ENCODE measurements at regions not wholly inside any gene's neighbourhood (a gene's known extent, or its start where the extent isn't known, plus 50 kb on each side); places are given as distances from the start of the nearest gene placed in this dataset.

- no peak for DNase-seq (ENCODE audit: low spot score)
These were observed 188.2 kb upstream of the RMST start for GRCh38 chr12:97274386-97274785.

DNA sequence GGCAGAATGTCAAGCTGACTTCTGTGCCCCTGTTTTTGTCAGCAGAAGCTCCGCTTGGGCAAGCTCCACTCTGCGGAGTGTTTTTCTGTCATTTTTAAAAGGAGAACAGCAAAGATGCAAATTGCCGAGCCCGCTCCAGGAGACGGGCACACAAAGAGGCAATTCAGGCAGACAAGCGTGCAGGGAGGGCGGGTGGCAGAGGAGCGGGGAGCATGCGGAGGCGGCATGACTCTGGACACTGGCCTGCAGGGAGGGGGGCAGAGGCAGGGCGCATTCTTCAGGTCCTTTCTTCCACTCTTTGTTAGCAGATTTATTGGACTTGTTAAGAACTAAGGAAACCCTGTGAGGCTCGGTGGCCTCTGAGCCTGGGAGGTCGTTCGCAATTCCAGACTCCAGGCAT, 187.3 kb upstream of the RMST start:
- DNase-seq (ENCODE audit: low spot score): peak; percentile 3

DNA sequence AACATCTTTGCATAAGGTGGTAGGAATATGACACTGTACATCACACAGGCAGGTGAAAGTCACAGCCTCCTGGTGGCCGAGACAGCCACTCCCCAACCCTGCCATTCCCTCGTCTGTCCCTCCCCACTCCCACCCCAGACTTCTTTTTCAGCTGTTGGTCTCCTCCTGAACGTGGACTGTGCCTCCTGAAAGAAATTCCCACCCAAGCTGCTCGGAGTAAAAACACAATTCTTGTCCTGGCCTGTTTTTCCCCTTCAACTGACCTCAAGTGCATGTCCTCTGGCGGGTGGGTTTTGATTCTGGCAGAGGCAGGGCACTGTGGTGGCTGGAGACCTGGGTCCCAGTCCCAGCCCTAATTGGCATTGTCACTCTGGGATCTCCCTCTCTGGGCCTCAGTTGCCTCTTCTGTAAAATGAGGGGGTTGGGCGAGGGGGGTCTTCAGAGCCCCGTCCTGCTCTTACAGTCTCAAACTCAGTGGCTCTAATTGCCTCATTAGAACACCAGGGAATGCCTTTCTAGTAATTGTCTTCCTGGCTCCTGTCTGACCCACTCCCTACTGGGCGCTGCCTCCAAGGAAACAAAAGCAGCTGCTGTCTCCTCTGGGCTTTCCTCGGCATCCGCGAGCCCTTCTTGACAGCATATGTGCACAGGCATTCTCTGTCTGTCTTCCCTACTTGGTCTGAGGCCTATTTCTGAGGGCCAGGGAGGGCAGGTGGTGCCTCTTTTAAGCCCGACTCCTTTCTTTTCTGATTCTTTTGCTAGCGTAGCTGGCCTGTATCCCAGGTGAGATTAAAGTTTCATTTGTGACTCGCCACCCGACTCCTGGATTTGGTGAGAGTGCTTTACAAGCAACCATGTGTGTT, 186.6 kb upstream of the RMST start:
- no peak for DNase-seq (ENCODE audit: low spot score)

- no peak for DNase-seq (ENCODE audit: low spot score)
These were observed 185.8 kb upstream of the RMST start for GRCh38 chr12:97276661-97277429.

- DNase-seq (ENCODE audit: low spot score): no peak
These were observed 179.3 kb upstream of the RMST start for GRCh38 chr12:97283297-97283696.

GRCh38 chr12:97288531-97288930, 174.1 kb upstream of the RMST start:
- DNase-seq (ENCODE audit: low spot score): no peak

GRCh38 chr12:97292588-97292987, 170.0 kb upstream of the RMST start:
- DNase-seq (ENCODE audit: low spot score): no peak

DNA sequence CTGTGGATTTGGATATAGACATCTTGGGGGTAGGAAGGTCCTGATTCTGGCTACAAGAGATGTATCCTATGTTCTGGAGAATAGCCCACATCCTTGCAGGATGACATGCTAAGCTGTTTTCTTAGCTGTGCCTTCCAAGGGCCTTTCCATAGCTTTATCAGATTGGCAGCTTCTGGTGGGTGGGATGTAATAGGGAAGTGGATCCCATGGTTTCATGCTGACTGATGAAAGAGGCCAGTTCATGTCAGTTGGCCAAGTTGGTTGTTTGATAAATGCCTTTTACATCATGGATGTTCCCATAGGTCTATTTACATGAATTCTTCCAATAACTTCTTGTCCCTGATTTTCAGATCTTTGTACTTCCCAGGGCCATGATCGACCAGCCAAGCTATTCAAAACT, 169.1 kb upstream of the RMST start:
- no peak for DNase-seq (ENCODE audit: low spot score)

- DNase-seq (ENCODE audit: low spot score): no peak
These were observed 162.8 kb upstream of the RMST start for GRCh38 chr12:97299847-97300246.

- no peak for DNase-seq (ENCODE audit: low spot score)
These were observed 162.2 kb upstream of the RMST start for GRCh38 chr12:97300431-97300830.

- DNase-seq (ENCODE audit: low spot score): no peak
These were observed 161.7 kb upstream of the RMST start for GRCh38 chr12:97300891-97301290.

- DNase-seq (ENCODE audit: low spot score): no peak
These were observed 161.0 kb upstream of the RMST start for GRCh38 chr12:97301576-97301975.

- DNase-seq (ENCODE audit: low spot score): no peak
These were observed 157.0 kb upstream of the RMST start for GRCh38 chr12:97305651-97306050.

DNA sequence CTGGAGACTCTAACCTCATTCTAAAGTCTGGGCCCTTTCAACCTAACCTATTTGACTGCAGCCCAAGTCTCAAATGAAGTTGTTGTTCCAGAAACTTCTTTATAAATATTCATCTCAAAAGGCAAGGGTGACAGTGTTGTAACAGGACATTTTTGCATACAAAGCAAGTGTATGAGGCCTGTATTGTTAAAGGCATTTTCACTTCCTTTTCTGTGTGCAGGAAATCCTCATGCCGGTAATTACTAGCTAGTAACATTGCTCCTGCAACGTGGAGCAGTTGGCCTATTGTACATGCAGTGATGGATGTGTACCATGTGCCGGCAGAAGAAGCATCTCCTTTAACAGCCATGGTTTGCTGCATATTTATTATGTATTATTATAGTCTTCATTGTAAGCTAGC, 156.5 kb upstream of the RMST start:
- no peak for DNase-seq (ENCODE audit: low spot score)

GRCh38 chr12:97308576-97309198, 153.9 kb upstream of the RMST start:
- DNase-seq (ENCODE audit: low spot score): peak; percentile 57

DNA sequence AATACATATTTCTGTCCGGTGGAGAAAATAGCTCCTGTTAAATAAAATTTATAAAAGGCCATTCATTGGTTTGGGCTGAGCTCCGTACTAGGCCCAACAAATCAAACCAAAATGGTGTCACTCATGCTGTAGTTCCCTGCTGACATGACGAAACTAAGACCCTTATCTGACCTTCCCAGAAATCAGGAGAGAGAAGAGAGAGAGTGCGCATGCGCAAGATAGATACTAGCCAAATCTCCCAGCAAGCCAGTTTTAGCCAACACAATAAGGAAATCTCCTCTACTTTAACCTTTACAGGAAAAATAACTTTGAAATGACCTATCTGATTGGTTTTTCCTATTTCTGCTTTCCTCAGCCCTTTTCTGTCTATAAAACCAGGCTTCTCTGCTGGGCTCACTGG, 152.7 kb upstream of the RMST start:
- DNase-seq (ENCODE audit: low spot score): no peak

DNA sequence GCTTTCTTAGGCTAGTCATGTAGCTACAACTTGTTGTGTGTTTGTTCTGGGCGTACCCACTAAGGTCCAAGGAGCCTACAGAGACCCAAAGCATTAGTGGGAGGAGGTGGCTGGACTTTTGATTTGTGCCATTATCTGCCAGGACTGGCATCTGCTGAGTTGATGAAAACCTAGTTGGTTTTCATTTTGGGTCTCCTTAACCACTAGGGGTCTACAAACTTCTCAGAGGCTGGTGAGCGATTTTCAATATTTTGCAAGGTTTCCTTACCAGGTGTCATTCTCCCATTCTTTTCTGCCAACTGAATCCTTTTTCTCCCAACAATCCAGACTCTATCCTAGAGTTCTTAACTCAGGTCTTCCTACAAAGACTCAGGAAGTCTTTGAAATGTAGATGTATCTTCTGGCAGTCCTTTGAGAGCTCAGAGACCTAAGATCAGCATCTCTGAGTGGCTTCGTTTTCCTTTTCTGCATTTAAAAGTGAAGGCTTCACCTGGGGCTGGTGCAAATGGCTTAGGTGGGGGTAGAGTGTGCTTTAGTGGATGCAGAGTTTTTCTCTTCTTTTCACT, 150.0 kb upstream of the RMST start:
- no peak for DNase-seq (ENCODE audit: low spot score)

DNA sequence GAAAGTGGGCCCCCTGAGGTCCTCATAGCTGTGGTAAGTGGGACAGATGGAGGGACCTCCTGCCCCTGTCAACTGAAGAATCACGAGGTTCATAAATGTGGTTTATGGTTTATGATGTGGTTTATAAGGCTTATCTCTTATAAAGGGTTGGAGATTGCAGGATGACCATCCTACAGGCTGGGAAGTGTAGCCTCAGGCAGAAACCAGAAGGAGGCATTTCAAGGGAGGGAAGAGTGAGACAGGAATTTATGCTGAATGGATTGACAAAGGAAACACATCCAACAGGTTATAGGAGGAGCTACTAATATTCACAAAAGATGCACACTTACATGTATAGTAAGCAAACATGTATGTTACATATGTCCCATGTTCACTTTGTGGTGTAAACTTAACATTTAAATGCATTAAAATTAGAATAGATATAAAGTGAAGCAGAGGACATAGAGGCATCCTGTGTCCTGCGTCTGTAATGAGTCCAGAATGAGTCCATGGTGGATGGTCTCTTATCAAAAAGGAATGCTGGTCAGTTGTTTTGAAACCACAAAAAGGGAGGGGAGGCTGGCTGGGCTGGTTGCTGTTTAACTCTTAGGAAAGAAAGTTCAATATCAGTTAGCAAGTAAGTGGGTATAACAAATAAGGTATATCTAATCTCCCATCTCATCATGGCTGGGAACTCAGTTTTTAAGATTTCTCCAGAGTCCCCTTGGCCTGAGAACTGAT, 149.0 kb upstream of the RMST start:
- DNase-seq (ENCODE audit: low spot score): no peak

DNA sequence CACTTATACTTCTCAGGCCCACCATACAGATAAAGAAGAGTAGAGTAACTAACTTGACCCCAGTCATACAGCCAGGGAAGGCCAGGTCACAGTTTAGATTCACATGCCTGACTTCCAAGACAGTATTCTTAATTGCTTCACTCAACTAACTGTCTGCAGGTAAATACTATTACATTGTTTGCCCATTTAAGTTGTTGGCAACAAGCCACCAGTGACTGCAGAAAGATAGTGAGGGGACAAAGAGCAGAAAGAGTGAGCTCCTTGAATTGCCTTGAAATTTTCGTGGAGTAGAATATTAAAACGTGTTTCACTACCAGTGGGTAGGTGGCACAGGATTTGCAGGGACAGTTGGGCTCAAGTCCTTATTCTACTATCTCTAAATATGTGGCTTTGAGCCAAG, 146.3 kb upstream of the RMST start:
- DNase-seq (ENCODE audit: low spot score): no peak

DNA sequence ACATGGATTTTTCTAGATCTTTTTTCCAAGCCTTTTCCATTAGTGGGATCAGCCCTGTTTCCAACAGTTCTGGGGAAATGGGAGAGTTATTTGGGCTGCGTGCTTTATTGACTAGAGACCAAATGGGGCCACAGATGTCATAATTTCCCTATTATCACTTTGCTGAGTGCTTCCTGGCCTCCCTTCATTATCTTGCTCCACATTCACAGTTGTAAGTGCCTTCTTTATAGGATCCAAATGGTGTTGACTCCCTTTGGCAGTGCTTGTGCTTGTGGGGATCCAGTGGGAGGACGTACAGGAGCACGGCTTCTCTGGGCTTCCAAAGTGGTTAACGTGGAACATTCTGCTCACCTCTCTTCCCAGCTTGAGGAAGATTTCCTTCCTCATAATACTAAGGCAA, 141.0 kb upstream of the RMST start:
- DNase-seq (ENCODE audit: low spot score): no peak

GRCh38 chr12:97322388-97322787, 140.2 kb upstream of the RMST start:
- no peak for DNase-seq (ENCODE audit: low spot score)

- no peak for DNase-seq (ENCODE audit: low spot score)
These were observed 139.4 kb upstream of the RMST start for GRCh38 chr12:97323154-97323553.

All from umbilical cord (tissue), 1 donor.